Renal cortical epithelial cell (primary cell): ENCODE measurements at regions not wholly inside any gene's neighbourhood (a gene's known extent, or its start where the extent isn't known, plus 50 kb on each side); places are given as distances from the start of the nearest gene placed in this dataset.
A peak's percentile ranks its signal among the peaks of the same experiment; 100 is the strongest.

ENCODE experiments used
- DNase-seq: peaks from one replicate; pipeline ENCODE4 v3.0.0-alpha.2; 2011; ENCODE audit warnings: low read depth

DNA sequence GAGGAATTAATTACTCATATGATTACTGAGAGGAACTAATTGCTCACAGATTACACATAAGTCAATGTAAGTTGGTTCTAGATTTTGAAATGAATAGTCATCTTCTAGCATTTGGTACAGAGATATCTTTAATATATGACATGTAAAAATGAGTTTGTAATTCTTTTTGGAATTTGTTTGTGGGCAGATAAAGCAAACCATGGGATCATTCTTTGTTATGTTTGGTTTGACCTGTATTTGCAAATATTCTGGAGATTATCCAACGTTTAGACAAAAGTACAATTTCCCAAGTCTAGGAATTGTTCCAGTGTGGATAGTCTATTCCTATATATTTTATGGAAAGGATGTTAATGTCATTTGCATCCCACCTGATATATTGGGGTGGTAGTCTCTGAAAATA, 309.6 kb upstream of the EDNRB start:
- DNase-seq, result no peak

DNA sequence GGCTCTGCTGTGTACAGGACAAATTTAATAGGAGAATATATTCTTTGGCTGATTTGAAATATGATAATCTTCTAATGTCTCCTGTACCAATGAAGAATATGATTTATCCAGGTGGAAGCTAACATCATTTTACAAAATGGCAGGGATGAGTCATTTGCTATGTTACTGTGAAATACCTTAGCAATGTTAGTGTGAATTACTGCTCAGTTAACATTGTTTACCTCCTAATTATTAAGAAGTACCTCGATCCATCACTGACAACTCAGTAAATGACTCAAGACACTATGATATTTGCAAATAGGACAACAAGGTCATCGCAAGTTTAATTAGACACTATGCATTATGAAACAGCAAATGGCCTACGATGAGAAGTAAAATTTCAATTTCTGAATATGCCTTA, 309.1 kb upstream of the EDNRB start:
- DNase-seq, result no peak

DNA sequence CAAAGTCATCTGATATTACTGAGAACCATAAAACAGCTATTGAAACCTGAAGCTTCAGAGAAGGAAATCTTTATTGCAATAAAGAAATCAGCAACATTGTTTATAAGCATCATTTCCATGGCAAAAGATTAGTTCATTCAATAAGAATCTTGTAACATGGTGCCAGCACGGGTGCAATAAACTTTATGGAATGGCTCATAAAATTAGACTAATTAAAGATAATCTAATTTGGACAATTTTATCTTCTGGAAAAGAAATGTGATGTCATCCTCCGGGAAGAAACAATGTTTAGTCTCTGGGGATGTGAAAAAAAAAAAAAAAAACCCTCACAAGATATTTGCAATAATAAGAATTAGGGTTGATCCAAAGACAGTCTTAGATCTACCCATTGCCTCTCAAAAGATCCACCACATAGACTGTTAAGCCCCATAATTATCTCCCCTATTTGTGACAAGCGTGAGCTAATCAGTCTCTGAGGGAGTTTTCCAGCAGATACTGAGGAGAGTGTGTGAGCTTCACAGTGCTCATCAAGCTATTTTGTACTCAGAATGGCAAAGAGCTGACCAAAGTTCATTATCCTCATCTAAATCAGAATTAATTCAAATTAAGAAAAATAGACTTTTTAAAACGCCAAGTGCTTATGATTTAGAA, 297.0 kb upstream of the EDNRB start:
- DNase-seq, result no peak

DNA sequence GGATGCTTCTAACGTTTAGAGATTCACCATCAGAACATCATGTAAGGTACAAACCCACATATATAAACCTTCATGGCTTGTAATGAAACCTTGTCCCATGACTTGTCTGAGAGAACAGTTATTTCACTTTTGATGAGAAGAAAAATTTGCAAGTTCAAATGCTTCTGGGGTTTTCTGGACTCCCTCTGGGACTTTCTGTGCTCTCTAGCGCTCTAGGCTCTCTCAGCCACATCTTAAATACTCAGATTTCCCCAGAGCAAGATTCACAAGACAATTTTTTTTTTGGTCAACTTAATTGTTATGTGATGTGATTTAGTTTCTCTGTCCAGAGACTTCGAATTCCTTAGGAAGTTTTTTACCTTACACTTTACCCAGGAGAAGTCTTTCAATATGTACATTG, 282.8 kb upstream of the EDNRB start:
- DNase-seq, result no peak

DNA sequence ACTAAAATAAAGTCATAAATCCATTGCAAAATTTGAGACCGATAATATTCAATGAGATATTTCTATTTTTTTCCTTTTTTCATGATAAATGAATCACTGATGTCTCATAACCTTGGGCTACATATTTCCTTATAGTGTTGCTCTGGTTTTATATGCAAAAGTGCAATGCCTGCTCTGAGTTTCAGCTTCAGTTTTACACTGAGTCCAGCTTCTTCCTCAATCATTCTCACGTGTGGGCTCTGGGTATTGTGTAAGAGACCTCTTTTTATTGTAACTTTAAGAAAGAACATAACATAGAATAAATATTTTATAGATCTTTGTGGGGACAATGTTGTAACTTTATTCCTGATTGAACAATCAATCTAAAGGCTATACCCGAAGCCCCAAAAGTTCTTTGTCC, 280.2 kb upstream of the EDNRB start:
- DNase-seq, result no peak

DNA sequence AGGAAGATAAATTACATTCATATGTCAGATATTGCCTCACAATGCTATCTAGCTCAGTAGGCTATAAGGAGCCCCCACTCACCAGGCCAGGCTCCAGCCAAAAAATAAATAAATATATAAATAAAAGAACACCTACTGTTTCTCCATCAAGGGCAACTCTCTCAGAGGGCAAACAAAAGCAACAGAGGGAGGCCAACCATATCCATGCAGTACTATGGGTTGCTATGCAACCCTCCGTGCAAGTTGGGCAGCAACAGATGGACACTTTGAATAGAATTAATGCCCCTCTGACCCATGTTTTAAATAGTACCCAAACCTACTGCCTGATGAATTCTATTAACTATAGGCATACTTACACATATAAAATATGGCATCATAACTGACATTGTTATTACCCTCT, 279.8 kb upstream of the EDNRB start:
- no peak for DNase-seq

DNA sequence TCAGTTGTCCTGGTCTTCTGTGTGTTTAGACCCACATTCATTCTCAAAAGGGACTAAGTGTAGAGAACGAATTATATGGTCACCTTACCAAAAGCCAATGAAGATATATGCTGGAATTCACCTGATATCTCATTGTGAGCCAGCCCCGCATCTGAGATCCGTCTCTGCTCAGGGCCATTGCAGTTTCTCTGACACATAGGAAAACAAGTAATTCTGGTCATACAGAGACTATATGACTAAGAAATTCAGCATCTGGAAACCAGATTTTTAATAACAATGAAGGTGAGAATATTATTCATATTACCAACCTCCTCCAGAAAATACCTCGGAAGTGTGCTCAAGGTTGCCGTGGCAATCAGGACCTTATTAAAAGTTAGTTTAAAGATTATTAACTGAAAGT, 278.6 kb upstream of the EDNRB start:
- no peak for DNase-seq

DNA sequence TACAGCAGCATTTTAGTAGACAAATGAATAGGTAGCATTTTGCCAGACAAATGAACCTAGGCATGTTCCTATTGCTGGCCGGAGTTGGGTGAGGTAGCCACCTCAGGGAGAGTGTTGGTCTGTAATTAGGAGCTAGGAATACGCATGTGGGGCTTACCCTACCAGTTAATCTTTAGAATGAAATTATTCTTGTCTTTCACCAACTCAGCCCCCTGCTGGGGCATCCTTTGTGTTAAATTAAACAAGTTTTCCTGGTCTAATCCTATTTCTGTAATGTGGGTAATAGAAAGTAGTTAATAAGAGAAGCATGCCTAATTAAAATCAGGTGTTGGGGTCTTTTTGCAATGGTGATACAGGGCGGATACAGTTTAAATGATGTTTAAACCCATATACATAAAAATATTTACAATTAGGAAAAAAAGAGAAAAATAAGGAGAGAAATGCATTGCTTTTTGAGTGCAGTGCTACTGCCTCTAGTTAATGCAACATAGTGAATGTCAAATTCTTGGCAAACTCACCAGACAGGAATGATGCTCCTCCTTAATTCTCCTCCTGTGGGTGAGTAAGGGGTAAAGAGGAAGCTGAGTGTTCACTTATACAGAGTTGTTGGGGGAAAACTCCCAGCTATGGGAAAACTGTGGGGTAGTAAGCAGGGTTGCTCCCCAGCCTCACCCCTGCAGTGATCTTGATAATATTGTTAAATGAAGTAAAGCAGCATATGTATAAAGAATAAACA, 276.4 kb upstream of the EDNRB start:
- DNase-seq, result peak; percentile 52

DNA sequence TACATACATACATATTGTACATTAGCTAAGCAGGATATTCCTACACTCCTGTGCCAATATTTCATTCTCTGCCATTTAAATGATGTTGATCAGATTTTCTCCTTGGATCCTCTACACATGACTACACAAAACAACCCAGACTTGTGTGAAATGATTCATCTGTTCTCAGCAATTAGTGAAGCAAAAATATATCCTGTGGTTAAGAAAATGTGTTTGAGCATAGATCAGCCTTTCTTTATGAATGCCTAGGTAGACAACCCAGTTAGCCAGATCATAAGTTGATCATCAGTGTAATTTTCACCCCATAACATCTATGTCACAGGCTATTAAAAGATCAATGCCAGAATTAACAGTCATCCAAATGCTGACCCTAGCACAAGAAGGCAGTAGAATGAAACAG, 275.2 kb upstream of the EDNRB start:
- DNase-seq, result peak; percentile 79

DNA sequence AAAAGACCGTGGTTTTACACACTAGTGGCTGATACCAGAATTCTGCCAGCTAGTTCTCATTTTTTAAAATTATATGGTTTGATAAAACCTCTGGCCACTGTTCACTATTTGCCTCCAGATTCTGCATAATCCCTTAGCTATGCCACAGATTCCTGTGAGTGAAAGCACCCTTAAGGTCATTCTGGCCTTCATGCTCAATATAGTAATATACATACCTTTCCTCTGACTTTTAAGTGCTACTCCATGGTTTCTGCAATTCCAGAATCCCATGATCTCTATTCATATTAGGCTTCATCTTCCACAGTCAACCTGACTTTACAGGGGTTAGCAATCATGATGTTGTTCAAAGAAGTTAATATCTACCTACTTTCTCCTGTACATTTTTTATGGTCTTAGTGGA, 274.1 kb upstream of the EDNRB start:
- DNase-seq, result peak; percentile 35

DNA sequence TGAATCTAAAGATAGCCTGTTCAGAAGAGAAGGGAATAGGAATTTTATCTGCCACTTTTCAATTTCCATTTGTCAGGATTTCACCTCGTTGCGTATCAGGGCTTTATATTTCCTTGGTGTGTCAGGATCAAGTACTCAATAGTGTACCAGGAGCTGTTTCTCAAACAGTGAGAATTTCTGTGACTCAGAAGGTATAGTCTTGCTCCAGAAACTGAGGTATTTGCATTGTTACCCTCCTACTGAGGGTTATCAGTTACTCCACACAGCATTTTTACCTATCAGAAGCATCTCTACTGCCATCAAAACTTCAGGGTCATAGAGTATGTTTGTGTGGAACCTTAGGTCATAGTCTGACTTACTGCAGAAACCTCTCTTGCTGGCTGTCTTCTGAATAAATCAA, 271.7 kb upstream of the EDNRB start:
- peak; percentile 16 for DNase-seq

DNA sequence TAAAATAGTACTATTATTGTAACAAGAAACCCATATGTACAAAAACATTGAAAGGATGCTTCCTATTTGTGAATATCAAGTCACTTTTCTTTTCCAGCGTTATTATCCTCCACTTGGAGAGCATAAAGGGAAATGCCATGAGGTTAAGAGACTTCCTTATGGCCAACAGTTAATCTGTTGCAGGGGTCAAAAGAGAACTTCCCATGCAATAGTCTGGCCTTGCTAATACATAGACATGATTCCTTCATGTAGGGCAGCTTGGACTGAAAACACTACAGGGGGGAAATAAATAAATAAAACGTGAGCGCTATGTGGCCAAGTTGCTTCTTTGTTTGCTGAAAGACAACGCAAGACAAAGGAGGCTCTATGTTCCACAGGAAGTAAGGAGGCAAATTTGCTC, 269.1 kb upstream of the EDNRB start:
- DNase-seq, result no peak

DNA sequence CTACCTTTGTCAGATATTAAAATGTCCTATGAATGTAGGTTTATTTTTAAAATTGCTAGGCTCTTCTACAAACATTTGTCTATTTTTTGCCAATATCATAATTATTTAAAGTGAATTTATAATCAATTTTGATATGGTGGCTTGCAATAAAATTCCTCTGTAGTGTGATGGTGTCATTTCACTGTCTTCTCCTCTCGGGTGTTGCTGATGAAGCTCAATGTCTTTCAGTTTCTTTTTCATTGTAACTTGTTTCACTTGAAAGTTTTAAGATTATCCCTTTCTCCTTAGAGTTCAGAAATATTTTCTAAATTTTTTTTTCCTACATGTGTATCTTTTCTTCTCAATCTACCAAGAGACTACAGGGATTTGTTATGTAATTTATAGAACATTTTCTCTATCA, 267.1 kb upstream of the EDNRB start:
- no peak for DNase-seq

DNA sequence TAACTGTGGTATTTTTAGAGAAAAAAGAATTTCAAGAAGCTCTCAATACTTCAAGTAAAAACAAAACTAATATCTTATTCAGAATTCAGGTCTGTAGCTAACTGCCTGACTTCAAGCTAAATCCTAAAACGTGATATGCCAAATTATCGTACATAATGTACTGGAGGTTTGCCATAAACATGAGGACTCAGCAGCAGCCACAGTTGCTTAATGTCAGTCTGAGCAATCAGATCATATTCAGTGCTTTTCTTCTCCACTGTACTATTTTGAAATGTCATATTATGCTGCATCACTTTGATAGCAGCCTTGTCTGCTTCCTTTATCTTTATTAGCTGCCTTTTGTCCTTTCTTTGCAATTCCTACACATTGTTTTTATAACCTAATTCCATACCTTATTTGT, 265.1 kb upstream of the EDNRB start:
- DNase-seq, result no peak

DNA sequence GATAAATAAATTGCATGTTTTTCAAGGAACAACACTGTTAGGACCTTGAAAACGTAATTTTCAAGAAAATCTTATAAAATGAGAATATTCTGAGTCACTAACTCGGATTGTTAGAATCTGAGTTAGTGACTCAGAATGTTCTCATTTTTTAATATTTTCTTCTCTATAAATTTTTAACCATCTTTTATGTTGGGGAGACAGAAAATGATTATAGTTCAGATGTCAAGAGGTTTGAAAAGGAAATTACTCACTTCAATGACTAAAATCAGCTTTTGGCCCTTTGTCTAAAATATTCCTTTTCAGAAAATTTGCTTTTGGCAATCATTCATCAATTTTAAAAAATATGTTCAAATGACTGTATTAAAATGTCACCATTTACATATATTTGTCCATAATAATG, 264.2 kb upstream of the EDNRB start:
- no peak for DNase-seq

DNA sequence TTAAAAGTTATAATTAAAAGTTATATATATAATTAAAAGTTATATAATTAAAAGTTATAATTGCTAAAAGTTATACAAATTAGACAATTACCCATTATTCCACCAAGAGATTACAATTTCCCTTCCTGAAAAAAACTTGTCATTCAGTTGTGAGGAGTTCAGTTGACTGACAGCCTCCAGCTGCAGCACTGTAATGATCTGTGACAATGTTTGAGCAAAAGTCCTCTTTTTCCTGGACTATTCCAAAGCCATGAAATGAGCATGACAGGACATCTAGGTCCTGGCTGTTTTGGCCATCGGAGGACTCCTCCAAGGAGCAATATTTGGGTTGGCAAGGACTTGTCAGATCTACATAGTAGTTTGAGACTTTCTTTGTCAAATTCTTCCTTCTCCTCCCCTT, 258.7 kb upstream of the EDNRB start:
- DNase-seq, result no peak

DNA sequence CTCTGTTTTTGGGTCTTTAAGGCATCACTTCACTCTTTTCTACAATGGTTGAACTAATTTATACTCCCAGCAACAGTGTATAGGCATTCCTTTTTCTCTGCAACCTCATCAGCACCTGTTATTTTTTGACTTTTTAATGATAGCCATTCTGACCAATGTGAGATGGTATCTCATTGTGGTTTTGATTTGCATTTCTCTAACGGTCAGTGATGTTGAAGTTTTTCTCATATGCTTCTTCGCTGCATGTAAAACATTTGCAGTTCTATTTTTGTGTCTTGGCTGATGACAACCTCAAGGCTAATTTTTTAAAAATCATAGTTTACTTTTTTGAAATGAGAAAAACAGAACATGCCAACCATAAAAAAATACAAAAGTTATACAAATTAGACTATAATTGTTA, 258.2 kb upstream of the EDNRB start:
- DNase-seq, result no peak

DNA sequence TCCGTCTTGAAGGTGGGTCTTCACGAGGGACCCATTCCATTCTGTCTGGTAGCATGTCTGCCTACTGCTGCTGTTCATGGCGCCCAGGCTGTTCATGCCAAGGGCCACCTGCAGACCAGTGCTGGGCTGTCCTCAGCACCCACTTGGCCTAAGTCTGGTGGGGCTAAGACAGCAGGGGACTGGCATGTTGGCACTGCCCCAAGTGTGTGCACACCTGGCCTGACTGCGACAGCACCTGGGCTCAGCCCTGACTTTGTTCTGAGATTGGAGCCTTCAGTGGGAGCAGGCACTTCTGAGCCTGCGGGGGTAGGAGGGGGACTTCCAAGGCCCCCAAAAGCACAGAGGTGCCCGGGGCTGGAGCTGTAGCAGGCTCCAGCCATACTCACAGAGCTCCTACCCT, 250.8 kb upstream of the EDNRB start:
- no peak for DNase-seq

DNA sequence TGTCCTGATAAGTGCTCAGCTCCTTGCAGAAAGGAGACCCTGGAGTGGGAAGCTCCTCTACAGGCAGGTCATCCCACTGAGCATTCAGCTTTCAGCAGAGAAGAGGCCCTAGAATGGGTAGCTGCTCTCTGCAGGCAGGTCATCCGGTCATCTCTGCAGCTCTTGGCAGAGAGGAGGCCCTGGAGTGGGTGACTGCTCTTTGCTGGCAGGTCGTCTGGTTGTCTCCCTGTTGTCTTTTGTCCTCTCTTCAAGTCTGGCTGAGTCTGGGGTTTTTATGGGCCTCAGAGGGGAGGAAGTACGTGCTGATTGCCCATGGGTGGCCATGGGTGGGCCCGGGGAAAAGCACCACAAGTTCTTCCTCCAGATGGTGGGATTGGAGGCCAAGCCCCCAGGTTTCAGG, 250.3 kb upstream of the EDNRB start:
- no peak for DNase-seq

DNA sequence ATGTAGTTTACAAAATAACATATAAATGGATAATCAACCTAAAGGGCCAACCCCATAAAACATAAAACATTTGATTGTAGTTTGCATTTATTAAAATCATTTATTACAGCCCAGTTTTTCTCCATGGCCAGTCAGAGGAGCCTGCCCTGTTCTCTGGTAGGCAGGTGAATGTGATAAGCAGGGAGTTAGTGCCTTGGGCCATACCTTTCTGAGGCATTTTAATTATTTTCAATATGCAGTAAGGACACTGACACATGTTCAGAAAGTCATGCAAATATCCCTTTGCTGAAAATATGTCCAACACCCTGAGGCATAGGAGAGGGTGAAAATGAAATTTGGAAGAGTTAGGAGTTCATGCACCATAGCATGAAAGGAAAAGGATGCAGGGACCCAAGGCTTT, 242.6 kb upstream of the EDNRB start:
- DNase-seq, result no peak

DNA sequence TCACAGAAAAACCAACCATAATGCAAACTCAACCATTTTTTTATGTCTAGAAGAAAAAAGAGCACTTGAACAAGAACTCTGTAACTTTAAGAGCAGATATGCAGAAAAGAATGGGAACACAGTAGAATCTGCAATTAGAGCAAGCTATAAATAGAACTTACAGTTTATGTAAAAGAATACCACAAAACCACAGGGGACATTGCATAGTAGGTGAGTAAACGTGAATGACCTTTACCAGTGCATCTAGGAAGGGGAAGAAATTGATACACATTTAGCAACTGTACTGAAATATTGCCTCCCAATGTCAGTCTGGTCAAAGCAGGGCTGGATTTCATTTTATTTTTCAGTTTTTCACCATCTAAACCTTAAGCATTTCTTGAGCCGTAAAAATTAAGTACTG, 242.2 kb upstream of the EDNRB start:
- peak; percentile 46 for DNase-seq

DNA sequence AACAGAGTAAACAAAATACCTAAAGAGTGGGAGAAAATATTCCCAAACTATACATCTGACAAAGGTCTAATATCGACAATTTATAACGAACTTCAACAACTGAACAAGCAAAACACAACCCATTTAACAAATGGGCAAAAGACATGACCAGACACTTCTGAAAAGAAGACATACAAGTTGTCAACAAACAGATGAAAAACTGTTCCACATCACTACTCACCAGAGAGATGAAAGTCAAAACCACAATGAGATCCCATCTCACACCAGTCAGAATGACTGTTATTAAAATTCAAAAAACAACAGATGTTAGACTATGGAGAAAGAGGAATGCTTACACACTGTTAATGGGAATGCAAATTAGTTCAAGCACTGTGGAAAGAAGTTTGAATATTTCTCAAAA, 233.8 kb upstream of the EDNRB start:
- no peak for DNase-seq

DNA sequence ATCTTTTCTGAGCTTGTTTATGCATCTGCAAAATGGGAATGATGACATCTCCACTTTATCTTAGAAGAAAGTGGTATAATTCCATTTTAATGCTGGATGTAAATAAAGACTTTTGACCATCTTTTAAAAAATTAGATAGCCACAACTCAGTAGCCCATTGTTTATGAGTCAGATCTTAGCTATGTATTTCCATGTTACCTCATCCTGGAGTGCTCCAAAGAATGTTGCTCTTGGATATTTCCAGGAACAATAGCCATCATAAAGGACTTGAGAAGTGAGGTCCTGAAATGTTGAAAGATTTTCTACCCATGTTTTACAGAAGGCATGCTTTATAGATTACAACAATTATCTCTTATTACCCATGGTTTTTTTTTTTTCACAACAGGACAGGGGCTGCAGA, 229.3 kb upstream of the EDNRB start:
- DNase-seq, result peak; percentile 88

DNA sequence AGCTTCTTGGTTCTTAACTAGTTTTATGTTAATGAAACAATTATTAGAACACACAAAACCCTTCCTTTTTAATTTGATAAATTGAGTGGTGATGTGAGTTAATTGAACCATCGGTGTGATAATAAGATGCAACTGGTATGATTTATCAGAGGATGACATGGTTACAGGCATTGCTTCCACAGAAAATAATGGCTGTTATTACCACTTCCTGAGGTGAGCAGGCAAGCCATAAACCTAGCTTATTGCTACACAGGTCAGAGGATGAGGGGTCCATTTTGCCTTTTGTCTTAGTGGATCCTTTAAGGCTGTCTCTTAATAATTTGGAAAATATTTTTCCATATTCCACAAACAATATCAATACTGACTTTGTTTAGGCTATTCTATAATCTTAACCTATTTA, 226.6 kb upstream of the EDNRB start:
- no peak for DNase-seq
